SK-N-MC (cell line): ENCODE measurements at regions not wholly inside any gene's neighbourhood (a gene's known extent, or its start where the extent isn't known, plus 50 kb on each side); places are given as distances from the start of the nearest gene placed in this dataset.

Experiments used
- EZH2 ChIP-seq: fragments of 200-600 bp; sonication (generic); IDR thresholded peaks from one replicate; pipeline ENCODE4 v1.6.1; 2017; ENCODE audit warnings: antibody characterized with exemption
- POLR2AphosphoS5 ChIP-seq: IDR thresholded peaks from 2 replicates; pipeline ENCODE4 v1.6.1; 2012; ENCODE audit warnings: mild to moderate bottlenecking, low read depth, low read length, borderline replicate concordance

GRCh38 chr6:91063362-91063761 lies 476.5 kb upstream of the MAP3K7 start:
- TF ChIP-seq POLR2AphosphoS5: no peak
- TF ChIP-seq EZH2: no peak
